ENCODE measurements at regions not wholly inside any gene's neighbourhood (a gene's known extent, or its start where the extent isn't known, plus 50 kb on each side); places are given as distances from the start of the nearest gene placed in this dataset.

- H3K4me3 Mint-ChIP-seq, result no peak overlapping the region
- peaks cover 3% of the 10 kb centered on the region for H3K9me3 ChIP-seq (ENCODE audit: control insufficient read depth, low read length, poor library complexity, severe bottlenecking)
- H3K36me3 Mint-ChIP-seq (ENCODE audit: low read depth), result no peaks in the 10 kb centered on the region
- DNase-seq (no peak), ATAC-seq (no peak)
- peaks cover 5% of the 10 kb centered on the region for H3K27me3 Mint-ChIP-seq
- no peaks in the 10 kb centered on the region for H3K4me1 Mint-ChIP-seq
- no peak overlapping the region for H3K27ac Mint-ChIP-seq
Observed at GRCh38 chr10:129241461-129241860, 225.6 kb upstream of the MGMT start.

- peaks cover 3% of the 10 kb centered on the region for H3K9me3 ChIP-seq (ENCODE audit: control insufficient read depth, low read length, poor library complexity, severe bottlenecking)
- Mint-ChIP-seq H3K4me3 (no peak overlapping the region), H3K4me1 (no peaks in the 10 kb centered on the region), H3K36me3 (ENCODE audit: low read depth) (no peaks in the 10 kb centered on the region), H3K27ac (no peak overlapping the region), H3K27me3 (peaks cover 5% of the 10 kb centered on the region)
- ATAC-seq (no peak), DNase-seq (no peak)
Observed at GRCh38 chr10:129244298-129244697, 222.7 kb upstream of the MGMT start.

GRCh38 chr10:129244757-129245156, 222.3 kb upstream of the MGMT start:
- Mint-ChIP-seq H3K36me3 (ENCODE audit: low read depth) (no peaks in the 10 kb centered on the region), H3K27ac (no peak overlapping the region), H3K4me3 (no peak overlapping the region), H3K4me1 (no peaks in the 10 kb centered on the region), H3K27me3 (peaks cover 5% of the 10 kb centered on the region)
- H3K9me3 ChIP-seq (ENCODE audit: control insufficient read depth, low read length, poor library complexity, severe bottlenecking), result peaks cover 3% of the 10 kb centered on the region
- ATAC-seq (no peak), DNase-seq (no peak)

GRCh38 chr10:129253161-129253864, 213.7 kb upstream of the MGMT start:
- no peak for ATAC-seq
- Mint-ChIP-seq H3K4me3 (no peak overlapping the region), H3K4me1 (no peaks in the 10 kb centered on the region), H3K27ac (no peak overlapping the region), H3K27me3 (no peaks in the 10 kb centered on the region), H3K36me3 (ENCODE audit: low read depth) (no peaks in the 10 kb centered on the region)
- no peak for DNase-seq
- H3K9me3 ChIP-seq (ENCODE audit: control insufficient read depth, low read length, poor library complexity, severe bottlenecking), result no peaks in the 10 kb centered on the region

GRCh38 chr10:129253865-129254179, 213.2 kb upstream of the MGMT start:
- no peak overlapping the region for H3K4me3 Mint-ChIP-seq

GRCh38 chr10:129258283-129258923, 208.6 kb upstream of the MGMT start:
- Mint-ChIP-seq H3K36me3 (ENCODE audit: low read depth) (no peaks in the 10 kb centered on the region), H3K4me3 (no peak overlapping the region), H3K27ac (no peak overlapping the region), H3K27me3 (peaks cover 8% of the 10 kb centered on the region), H3K4me1 (no peaks in the 10 kb centered on the region)
- no peaks in the 10 kb centered on the region for H3K9me3 ChIP-seq (ENCODE audit: control insufficient read depth, low read length, poor library complexity, severe bottlenecking)
- DNase-seq, result no peak
- ATAC-seq, result no peak

More at GRCh38 chr10:129253865-129254179, 213.2 kb upstream of the MGMT start:
- no peaks in the 10 kb centered on the region for H3K9me3 ChIP-seq (ENCODE audit: control insufficient read depth, low read length, poor library complexity, severe bottlenecking)
- Mint-ChIP-seq H3K27me3 (no peaks in the 10 kb centered on the region), H3K4me1 (no peaks in the 10 kb centered on the region), H3K27ac (no peak overlapping the region), H3K36me3 (ENCODE audit: low read depth) (no peaks in the 10 kb centered on the region)
- DNase-seq (no peak), ATAC-seq (no peak)

- Mint-ChIP-seq H3K4me3 (no peak overlapping the region), H3K4me1 (no peaks in the 10 kb centered on the region), H3K36me3 (ENCODE audit: low read depth) (no peaks in the 10 kb centered on the region), H3K27ac (no peak overlapping the region), H3K27me3 (peaks cover 8% of the 10 kb centered on the region)
- H3K9me3 ChIP-seq (ENCODE audit: control insufficient read depth, low read length, poor library complexity, severe bottlenecking), result no peaks in the 10 kb centered on the region
- DNase-seq (no peak), ATAC-seq (no peak)
Observed at GRCh38 chr10:129259128-129259815, 207.8 kb upstream of the MGMT start.

- H3K27ac Mint-ChIP-seq, result no peak overlapping the region
- no peak overlapping the region for H3K4me3 Mint-ChIP-seq
- no peak for DNase-seq
- H3K36me3 Mint-ChIP-seq (ENCODE audit: low read depth), result peaks cover 4% of the 10 kb centered on the region
- peaks cover 5% of the 10 kb centered on the region for H3K27me3 Mint-ChIP-seq
- no peak for ATAC-seq
- H3K4me1 Mint-ChIP-seq, result peaks cover 2% of the 10 kb centered on the region
- no peaks in the 10 kb centered on the region for H3K9me3 ChIP-seq (ENCODE audit: control insufficient read depth, low read length, poor library complexity, severe bottlenecking)
Observed at GRCh38 chr10:129272176-129272575, 194.9 kb upstream of the MGMT start.

GRCh38 chr10:129272866-129273650, 194.0 kb upstream of the MGMT start:
- Mint-ChIP-seq H3K27ac (no peak overlapping the region), H3K4me1 (peaks cover 2% of the 10 kb centered on the region), H3K27me3 (peaks cover 6% of the 10 kb centered on the region), H3K4me3 (no peak overlapping the region), H3K36me3 (ENCODE audit: low read depth) (peaks cover 4% of the 10 kb centered on the region)
- DNase-seq, result no peak
- no peaks in the 10 kb centered on the region for H3K9me3 ChIP-seq (ENCODE audit: control insufficient read depth, low read length, poor library complexity, severe bottlenecking)
- ATAC-seq, result no peak

- Mint-ChIP-seq H3K27me3 (peaks cover 6% of the 10 kb centered on the region), H3K36me3 (ENCODE audit: low read depth) (peaks cover 4% of the 10 kb centered on the region), H3K4me3 (no peak overlapping the region), H3K27ac (no peak overlapping the region), H3K4me1 (peaks cover 2% of the 10 kb centered on the region)
- H3K9me3 ChIP-seq (ENCODE audit: control insufficient read depth, low read length, poor library complexity, severe bottlenecking), result no peaks in the 10 kb centered on the region
- ATAC-seq, result no peak
- no peak for DNase-seq
Observed at GRCh38 chr10:129273860-129274259, 193.2 kb upstream of the MGMT start.

GRCh38 chr10:129274748-129275474, 192.1 kb upstream of the MGMT start:
- Mint-ChIP-seq H3K4me3 (no peak overlapping the region), H3K27ac (no peak overlapping the region), H3K36me3 (ENCODE audit: low read depth) (peaks cover 4% of the 10 kb centered on the region), H3K4me1 (peaks cover 2% of the 10 kb centered on the region), H3K27me3 (peaks cover 6% of the 10 kb centered on the region)
- ATAC-seq, result no peak
- H3K9me3 ChIP-seq (ENCODE audit: control insufficient read depth, low read length, poor library complexity, severe bottlenecking), result no peaks in the 10 kb centered on the region
- DNase-seq, result no peak

GRCh38 chr10:129275886-129276285, 191.2 kb upstream of the MGMT start:
- no peak for ATAC-seq
- no peak overlapping the region for H3K27ac Mint-ChIP-seq
- H3K4me1 Mint-ChIP-seq, result peaks cover 2% of the 10 kb centered on the region
- H3K36me3 Mint-ChIP-seq (ENCODE audit: low read depth), result peaks cover 4% of the 10 kb centered on the region
- no peak for DNase-seq
- no peaks in the 10 kb centered on the region for H3K9me3 ChIP-seq (ENCODE audit: control insufficient read depth, low read length, poor library complexity, severe bottlenecking)
- peaks cover 6% of the 10 kb centered on the region for H3K27me3 Mint-ChIP-seq
- H3K4me3 Mint-ChIP-seq, result no peak overlapping the region

- ATAC-seq (no peak), DNase-seq (no peak)
- H3K4me1 Mint-ChIP-seq, result peaks cover 2% of the 10 kb centered on the region
- H3K27ac Mint-ChIP-seq, result no peak overlapping the region
- peaks cover 4% of the 10 kb centered on the region for H3K9me3 ChIP-seq (ENCODE audit: control insufficient read depth, low read length, poor library complexity, severe bottlenecking)
- peaks cover 6% of the 10 kb centered on the region for H3K27me3 Mint-ChIP-seq
- H3K4me3 Mint-ChIP-seq, result no peak overlapping the region
- peaks cover 6% of the 10 kb centered on the region for H3K36me3 Mint-ChIP-seq (ENCODE audit: low read depth)
Observed at GRCh38 chr10:129277084-129277483, 190.0 kb upstream of the MGMT start.

Data from T-helper 17 cell (primary cell).